AG09309 (cell line): ENCODE measurements at regions not wholly inside any gene's neighbourhood (a gene's known extent, or its start where the extent isn't known, plus 50 kb on each side); places are given as distances from the start of the nearest gene placed in this dataset.

Experiments used
- DNase-seq: peaks from one replicate; pipeline ENCODE4 v3.0.0-alpha.2; 2010; ENCODE audit warnings: low read depth
- H3K4me3 ChIP-seq: 2 replicates; pipeline ENCODE4 v1.5.1; 2011; ENCODE audit warnings: mild to moderate bottlenecking, low read depth, low read length, moderate library complexity; ENCODE audit not compliant: control insufficient read depth
- CTCF ChIP-seq: IDR thresholded peaks from 2 replicates; pipeline ENCODE4 v1.5.1; 2011; ENCODE audit warnings: mild to moderate bottlenecking, low read depth, low read length, inconsistent platforms; ENCODE audit not compliant: insufficient read depth, control insufficient read depth; ENCODE audit errors: missing control alignments

- no peak for TF ChIP-seq CTCF
- H3K4me3 ChIP-seq: no peak overlapping the region
- DNase-seq: no peak
These were observed 253.3 kb upstream of the AGAP1 start for GRCh38 chr2:235240574-235240973.

GRCh38 chr2:235244255-235245220 lies 249.3 kb upstream of the AGAP1 start:
- DNase-seq: peak; percentile 23
- H3K4me3 ChIP-seq: no peak overlapping the region
- TF ChIP-seq CTCF: no peak

- H3K4me3 ChIP-seq: no peak overlapping the region
- DNase-seq: no peak
- TF ChIP-seq CTCF: no peak
These were observed 246.8 kb upstream of the AGAP1 start for GRCh38 chr2:235247001-235247400.

GRCh38 chr2:235255693-235256092 lies 238.2 kb upstream of the AGAP1 start:
- H3K4me3 ChIP-seq: no peak overlapping the region
- no peak for TF ChIP-seq CTCF
- DNase-seq: no peak

GRCh38 chr2:235257590-235257989 lies 236.3 kb upstream of the AGAP1 start:
- TF ChIP-seq CTCF: no peak
- DNase-seq: no peak
- no peak overlapping the region for H3K4me3 ChIP-seq

- no peak for TF ChIP-seq CTCF
- no peak for DNase-seq
- H3K4me3 ChIP-seq: no peak overlapping the region
These were observed 231.1 kb upstream of the AGAP1 start for GRCh38 chr2:235262750-235263149.
